NCI-H187 treated with DMSO at 0.1 percent for 48 hours (cell line): ENCODE measurements at regions not wholly inside any gene's neighbourhood (a gene's known extent, or its start where the extent isn't known, plus 50 kb on each side); places are given as distances from the start of the nearest gene placed in this dataset.
"Not testable (repeated sequence)": the region's sequence is repeated elsewhere in the genome, so short reads cannot be mapped to it uniquely, and the experiment has no call there.

Experiments
- DNase-seq: peaks from one replicate; lab custom pipeline; 2025; lab: John Stamatoyannopoulos, UW

DNA sequence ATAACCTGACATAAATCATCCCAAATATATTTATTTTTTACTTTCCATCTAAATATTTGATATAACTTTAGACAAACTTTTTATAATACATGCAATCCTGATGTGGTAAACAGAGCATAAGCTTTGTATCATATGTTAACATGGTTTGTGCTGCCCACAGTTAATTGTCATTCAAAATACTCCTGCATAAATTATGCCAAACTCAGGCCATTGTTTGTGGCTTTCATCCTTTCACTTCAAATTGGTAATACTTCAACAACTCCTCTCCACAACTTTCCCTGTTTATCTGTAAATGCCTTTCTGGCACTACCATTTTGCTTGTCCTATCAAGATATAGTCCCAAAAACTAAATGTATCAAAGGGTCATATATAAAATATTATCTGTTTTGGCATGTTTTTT is 586.7 kb downstream of the HINT1 start:
- no peak for DNase-seq

DNA sequence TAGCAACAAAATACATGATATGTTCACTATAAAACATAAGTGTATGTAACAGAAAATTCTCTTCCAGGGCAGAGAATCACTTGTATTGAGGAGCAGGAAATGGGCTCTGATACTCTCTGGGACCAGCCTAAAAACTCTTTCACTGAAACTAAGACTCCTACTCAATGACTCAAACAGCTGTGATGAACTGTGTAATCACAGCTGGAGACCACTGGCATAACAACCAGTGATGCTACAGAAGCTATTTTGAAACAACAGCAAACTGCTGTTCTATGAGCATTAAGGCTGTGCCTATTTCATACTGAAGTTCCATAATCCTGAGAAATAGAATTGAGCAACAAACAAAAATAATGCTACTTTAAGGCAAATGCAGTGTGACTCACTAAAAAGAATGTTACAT is 594.0 kb downstream of the HINT1 start:
- no peak for DNase-seq

DNA sequence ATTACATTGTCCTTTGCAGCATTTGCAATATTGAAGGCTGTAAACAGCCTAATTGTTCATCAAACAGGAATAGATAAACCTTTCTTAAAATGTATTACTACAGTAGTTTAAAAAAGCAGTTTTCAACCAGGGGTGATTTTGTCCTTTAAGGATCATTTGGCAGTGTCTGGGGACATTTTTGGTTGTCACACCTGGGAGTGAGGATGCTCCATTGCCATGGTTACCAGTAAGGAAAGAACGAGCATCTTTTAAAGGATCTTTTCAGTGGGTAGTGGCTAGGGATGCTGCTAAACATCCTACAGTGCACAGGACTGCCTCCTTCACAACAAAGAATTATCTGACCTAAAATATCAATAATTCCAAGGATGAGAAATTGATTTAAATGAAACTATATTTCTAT is 596.3 kb downstream of the HINT1 start:
- DNase-seq: no peak

DNA sequence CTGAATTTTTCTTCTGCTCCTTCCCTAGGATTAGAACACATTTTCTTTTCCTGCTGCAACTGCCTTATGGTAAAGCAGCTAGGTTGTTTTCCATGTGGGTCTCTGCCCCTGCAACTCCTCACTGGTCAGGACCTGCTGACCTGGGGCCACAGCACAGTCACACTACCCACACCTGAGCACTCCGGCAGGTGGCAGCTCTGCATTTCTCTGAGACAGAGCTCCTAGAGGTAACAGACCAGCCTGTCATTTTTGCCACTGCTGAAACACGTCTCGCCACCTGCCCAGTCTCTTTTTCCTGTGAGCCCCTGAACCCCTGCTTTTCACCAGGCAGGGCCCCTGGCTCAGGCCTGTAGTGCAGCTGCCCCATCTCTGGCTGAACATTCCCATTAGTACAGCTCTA is 609.6 kb downstream of the HINT1 start:
- no peak for DNase-seq

DNA sequence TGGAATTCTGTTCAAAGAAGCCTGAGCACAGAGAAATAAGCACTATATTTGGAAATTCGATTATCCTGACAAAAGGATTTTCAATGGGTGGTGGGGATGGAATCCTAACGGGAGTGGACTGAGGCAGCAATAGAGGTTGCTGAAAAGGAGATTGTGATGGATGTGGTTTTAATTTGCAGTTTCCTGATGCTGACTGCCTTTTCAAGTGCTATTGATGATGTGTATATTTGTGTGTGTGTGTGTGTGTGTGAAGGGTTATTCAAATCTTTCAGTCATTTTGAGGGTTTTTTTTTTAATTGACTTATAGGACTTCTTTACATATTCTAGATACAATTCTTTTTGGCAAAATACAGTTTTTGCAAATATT is 614.5 kb downstream of the HINT1 start:
- DNase-seq: no peak

DNA sequence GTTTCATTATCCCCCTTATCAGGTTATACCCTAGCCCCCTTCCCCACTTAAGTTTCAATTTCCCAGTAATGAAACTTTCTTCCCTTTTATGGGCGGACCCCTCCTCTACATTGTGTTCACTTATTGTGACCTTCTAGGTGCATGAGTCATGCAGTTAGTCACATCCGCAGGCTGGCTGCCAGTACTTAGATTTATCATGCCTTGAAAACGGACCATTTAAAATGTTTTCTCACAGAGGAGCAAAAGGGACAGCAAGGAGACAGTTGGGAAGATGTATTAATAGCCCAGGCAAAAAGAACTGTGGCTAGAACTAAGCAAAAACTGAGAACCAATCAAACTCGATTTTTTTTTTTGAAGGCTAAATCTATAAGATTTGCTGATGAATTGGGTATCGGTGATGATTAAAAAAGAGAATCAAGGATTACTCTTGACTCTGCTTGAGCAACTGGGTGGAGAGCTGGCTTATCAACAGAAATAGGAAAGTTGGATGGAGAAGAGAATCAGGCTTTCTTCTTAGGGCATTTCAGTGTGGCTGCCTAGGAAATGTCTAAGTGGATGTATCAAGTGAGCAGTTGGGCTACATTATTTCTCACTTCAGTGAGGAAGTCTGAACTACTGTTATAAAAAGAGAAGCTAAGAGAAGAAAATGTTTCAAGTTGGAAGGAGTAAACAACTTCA is 615.0 kb downstream of the HINT1 start:
- no peak for DNase-seq

DNA sequence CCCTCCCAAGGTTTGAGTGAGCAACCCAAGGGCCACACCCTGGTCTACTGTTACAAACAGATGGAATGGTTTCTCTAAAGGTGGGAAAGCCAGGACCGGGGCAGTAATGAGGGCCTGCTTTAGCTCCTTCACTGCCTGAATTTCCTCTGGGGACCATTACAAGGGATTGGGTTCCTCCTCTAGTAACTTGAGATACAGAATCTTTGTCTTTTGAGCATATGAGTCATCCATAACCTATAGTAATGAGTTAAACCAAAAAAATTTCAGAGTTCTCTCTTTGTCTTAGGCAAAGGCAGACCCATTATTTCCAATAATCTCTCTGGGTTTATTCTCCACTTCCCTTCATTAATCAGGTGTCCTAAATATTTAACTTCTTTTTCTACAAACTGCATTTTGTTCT is 618.8 kb downstream of the HINT1 start:
- no peak for DNase-seq

DNA sequence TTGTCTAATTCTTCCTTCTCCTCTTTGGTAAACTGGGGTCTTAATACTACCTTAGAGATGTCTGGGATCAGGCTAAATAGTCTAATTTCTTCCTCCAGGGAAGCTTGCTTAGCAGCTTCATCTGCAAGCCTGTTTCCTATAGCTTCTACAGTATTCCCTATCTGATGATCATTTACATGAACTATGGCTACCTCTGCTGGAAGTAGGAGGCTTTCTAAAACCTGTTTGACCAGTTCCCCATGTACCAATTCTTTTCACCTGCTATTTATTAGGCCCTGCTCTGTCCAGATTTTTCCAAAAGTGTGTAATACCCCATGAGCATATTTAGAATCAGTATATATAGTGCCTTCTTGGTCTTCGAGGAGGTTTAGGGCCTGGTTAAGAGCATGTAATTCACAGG is 619.8 kb downstream of the HINT1 start:
- no peak for DNase-seq

DNA sequence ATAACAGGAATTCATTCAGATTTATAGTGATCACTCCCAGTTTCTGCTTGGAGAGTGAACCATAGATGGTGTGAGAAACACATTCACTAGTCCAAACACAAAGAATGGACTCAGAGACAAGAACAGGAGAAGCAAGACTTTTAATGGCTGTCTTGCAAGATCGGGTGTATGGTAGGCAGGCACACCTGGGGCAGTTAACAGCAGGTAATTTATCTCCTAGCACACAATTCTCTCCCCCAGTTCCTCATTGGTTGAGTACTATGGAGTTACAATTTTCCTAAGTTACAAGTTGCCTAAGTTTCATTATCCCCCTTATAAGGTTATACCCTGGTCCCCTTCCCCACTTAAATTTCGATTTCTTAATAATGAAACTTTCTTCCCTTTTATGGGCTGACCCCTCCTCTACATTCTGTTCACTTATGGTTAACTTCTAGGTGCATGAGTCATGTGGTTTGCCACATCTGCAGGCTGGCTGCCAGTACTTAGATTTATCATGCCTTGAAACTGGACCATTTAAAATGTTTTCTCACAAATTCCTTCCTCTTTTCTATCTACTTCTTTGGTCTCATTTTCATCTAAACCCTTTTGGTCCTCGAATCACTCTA is 623.3 kb downstream of the HINT1 start:
- DNase-seq: no peak

DNA sequence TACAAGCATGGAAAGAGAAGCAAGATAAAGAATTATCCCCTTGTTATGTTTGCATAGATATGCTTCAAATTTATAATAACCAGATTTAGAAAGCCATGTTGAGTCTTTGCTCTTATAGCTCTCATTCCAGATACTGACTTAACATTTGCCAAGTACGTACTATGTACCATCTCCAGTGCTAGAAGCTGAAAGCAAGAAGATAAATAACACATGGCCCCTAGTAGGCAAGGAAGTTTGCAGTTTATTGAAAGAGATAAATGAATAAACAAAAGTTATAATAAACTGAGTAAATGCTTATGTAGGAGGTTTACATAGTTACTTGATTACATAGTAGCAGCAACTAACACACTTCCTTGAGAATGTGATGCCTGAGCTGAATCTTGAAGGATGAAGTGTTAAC is 628.4 kb downstream of the HINT1 start:
- DNase-seq: no peak

DNA sequence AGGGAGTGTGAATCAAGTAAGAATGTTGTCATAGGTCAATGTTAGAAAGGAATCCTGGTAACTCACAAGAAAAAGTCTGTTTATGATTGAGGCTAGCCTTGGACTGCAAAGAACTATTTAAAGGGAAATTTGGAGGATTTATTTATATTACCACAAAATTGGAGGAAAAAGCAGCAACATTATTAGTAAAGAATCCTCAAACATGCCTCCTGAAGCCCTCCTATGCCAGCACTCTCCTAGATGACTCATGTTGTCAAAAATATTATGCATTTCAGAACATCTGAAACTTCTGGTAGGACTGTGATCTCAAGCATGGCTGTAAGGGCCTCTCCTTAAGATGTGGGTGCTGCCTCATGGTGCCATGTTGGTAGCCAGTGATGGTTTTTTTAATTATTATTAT is 628.5 kb downstream of the CHSY3 start:
- DNase-seq: no peak

DNA sequence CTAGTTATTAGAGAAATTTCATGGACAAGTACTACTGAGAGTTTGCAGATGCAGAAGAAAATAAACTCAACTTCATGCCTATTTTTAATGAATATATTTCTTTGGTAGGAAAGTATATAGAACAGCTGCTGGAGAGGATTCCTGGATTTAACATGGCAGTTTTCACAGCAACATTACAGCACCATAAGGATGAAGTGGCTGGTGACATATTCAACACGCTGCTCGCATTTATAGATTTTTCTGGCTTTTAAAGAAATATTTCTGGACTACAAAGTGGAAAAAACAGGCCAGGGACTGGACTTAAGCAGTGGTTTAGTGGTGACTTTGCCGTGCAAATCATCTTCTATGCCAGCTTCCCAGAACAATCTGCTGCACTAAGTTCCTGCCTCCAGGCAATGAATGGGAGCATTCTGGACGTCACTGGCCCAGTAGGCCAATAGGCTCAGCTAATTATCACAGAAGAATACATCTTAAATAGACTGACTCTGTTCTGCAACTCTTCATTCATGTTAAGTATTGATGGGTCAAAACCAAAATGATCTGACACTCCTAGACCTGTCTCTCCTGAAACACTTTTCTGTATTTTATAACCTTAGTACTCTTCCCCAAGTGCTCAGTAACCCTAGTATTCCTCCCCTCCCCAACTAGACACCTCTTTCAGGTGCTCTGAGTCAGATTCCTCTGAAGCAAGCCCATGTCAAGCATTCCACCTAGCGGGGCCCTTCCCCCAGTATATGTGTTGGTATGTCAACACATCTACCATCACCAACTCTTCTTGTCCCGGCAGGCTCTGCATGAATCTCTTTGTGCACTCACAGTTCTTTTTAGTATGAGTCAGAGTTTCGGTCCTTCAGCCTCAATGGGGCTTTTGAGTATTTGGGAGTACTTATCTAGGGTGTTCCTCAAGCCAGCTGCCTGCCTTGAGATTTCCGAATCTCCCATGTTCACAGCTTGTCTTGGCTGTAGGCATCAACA is 625.5 kb downstream of the CHSY3 start:
- no peak for DNase-seq

DNA sequence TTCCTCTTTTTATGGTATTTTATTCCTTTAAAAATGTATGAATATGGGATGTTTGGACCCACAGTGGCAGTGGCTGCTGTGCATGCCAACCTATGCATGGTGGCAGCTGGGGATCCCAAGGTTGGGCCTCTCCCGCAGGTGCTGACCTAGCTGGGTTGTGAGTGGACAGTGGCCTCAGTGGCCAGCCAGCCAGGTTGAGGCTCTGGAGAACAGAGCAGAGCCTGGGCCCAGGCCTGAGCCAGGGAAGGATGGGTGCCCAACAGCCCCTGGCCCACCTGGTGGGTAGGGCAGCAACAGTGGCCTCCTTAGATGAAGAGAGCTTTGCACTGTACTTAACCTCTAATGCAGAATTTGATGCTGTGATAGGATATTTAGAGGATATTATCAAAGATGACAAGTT is 624.8 kb downstream of the CHSY3 start:
- no peak for DNase-seq

DNA sequence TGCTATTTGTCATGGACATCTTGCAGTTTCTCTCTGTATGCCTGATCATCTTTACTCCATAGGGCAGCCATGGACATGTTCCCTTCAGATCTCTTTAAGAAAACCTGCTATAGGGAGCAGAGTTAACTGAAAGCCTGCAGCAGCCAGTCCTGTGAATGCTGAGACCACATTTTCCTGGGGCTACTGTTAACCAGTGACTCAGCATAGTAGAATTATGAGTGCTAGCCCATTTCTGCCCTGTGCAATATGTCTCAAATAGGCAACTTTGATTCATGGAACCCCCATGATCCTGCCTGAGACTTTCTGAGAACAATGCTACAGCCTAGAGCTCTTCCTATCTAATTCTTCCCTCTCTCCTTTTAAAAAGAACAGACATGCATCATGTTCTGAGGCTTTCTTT is 624.2 kb downstream of the CHSY3 start:
- no peak for DNase-seq

DNA sequence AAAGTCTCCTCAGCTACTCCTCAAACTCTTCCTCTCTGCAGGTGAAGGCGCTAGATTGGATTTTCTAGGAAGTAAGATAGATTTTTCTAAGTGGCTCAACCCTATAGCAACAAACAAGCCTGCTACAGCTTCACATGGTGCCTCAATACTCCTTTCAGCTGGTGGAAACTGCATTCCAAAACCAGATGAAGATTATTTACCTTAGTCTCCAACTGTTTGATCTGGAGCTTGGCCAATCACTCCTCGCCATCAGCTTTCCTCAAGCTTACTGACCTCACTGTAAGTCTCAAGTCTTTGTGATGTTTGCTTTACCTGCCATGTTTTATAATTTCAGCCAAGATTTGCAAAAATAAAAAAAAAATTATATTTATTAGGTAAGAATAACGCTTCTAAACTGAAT is 622.4 kb downstream of the CHSY3 start:
- DNase-seq: no peak

DNA sequence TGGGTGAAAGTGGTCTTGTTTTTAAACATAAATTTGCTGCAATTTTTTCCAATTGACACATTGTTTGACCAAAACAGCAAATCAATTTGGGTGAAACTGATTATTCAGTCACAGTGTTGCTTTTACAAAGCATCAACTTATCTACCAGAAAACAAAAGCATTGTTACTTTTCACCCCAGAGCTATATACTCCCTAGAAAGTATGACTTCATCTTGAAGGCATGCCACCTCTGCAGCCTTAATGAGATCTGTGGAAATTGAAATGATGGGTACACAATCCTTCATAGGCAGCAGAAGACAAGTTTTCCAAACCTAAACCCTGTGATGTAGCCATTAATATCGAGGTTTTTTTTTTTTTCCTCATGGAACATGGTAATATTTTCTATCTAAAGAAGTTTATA is 615.9 kb downstream of the CHSY3 start:
- no peak for DNase-seq

DNA sequence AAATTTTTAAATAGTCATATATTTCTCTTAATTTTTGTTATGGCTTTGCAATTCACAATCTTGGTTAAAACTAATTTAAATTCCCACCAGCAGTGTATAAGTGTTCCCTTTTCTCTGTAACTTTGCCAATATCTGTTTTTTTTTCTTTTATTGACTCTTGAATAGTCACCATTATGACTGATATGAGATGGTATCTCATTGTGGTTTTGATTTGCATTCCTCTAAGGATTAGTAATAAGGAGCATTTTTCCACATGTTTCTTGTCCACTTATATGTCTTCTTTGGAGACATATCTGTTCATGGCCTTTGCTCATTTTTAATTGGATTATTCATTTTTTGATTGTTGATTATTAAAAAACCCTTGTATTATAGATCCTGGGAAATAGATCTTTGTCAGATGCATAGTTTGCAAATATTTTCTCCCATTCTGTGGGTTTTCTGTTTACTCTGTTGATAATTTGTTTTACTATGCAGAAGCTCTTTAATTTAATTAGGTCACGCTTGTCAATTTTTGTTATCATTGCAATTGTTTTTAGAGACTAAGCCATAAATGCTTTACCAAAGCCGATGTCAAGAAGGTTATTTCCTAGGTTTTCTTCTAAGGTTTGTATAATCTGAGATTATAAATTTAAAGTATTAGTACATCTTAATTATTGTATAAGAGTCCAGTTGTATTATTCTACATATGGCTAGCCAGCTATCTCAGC is 610.9 kb downstream of the CHSY3 start:
- DNase-seq: no peak

DNA sequence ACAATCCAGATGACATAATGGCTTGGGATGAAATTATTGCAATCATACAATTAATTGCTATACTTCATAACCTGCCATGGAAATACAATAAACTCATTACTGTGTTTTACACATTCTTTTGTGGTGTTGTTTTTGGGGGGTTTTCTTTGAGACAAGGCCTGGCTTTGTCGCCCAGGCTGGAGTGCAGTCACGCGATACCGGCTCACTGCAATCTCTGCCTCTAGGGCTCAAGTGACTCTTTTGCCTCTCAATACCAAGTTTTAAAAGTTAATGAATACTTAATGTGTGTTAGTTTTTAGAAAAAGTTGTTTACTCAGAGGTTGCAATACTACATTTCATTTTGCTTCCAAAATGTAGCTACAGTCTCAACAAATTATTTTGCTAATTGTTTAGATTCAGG is 598.4 kb downstream of the CHSY3 start:
- no peak for DNase-seq

DNA sequence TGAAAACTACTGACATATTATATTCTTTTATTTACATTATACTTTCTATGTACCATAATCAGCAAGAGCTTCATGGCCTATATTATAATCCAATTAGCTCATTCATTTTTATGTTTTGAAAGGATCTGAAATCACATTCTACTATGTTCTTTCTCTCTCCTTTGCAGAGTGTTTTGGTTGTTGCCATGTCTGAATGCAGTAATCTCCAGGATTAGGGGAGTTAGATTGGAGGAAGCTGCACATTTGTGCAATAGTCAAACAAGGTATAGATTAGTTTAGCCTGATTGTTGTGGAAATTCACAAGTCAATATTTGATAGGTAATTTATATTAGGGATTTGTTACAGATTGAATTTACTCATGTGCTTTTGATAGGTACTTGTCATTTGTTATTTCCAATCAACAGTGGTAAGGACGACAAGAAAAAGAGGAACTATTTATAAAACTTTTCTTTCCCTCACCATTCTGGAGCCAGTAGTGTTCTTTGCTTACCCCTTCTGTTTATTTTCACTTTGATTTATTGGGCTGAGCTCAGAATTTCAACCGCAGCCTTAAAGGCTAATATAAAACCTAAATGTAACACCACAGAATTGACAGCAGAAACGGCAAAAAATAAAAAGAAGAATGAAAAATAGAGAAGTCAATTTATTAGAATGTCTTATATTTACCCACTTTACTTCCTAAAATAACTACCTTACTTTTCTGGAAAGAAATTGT is 597.0 kb downstream of the CHSY3 start:
- DNase-seq: no peak

DNA sequence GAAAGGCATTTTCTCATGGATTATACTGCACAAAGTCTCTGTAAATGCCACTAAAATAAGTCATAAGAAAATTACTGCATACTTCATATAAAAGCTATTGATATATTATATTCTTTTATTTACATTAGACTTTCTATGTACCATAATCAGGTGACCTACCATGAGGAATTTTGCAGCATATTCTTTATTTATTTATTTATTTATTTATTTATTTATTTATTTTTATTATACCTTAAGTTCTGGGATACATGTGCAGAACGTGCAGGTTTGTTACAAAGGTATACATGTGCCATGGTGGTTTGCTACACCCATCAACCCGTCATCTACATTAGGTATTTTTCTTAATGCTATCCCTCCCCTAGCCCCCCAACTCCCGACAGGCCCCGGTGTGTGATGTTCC is 596.2 kb downstream of the CHSY3 start:
- not testable (repeated sequence) for DNase-seq

DNA sequence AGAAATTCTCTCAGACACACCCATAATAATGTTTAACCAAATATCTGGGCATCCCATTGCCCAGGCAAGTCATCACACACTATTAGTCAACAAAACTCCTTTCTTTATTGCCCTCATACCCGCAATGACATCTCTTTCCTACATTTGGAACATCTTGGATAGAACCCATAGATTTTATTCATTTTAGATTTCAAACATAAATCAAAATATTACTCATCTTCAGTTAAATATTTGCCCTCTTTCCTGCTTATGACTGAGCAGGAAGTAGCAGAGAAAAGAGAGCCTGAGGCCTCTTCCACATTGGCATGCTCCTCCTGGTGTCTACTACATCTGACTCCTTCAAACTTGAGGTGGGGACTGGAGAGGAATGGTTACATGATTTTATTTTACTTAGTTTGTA is 592.0 kb downstream of the CHSY3 start:
- DNase-seq: no peak

DNA sequence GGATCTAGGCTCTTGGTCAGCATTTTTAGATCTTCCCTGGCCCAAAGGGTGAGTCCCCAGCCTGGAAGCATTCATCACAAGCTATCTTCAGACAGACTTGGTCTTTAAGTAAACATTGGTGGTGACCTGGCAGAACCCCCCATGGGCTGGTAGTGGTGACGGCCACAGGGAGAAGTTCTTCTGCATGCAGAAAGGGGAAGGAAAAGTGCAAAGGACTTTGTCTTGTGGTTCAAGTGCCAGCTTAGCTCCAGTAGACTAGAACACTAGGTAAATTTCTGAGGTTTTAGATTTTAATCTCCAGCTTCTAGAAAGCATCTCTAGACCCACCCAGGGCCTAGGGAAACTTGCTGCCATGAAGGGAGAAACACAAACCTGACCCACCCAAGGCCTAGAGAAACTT is 584.0 kb downstream of the CHSY3 start:
- no peak for DNase-seq
